GM12878 (cell line): ENCODE measurements at regions not wholly inside any gene's neighbourhood (a gene's known extent, or its start where the extent isn't known, plus 50 kb on each side); places are given as distances from the start of the nearest gene placed in this dataset.

Experiments used
- BCL11A ChIP-seq: IDR thresholded peaks from 2 replicates; pipeline ENCODE4 v1.6.1; 2011; ENCODE audit warnings: low read depth, low read length
- CREB1 ChIP-seq: IDR thresholded peaks from 2 replicates; pipeline ENCODE4 v1.6.1; 2012; ENCODE audit warnings: low read depth, mild to moderate bottlenecking, inconsistent platforms
- DPF2 ChIP-seq: fragments of 450-650 bp; IDR thresholded peaks from 2 replicates; pipeline ENCODE4 v1.6.1; 2017; ENCODE audit warnings: mild to moderate bottlenecking
- HDGF ChIP-seq: fragments of 450-650 bp; IDR thresholded peaks from 2 replicates; pipeline ENCODE4 v1.6.1; 2016; ENCODE audit warnings: antibody characterized with exemption
- KDM1A ChIP-seq: fragments of 200-600 bp; sonication (generic); IDR thresholded peaks from 2 replicates; pipeline ENCODE4 v1.6.1; 2016; ENCODE audit warnings: borderline replicate concordance
- MAX ChIP-seq: IDR thresholded peaks from 2 replicates; pipeline ENCODE4 v1.6.1; 2012; ENCODE audit warnings: low read depth, low read length, improper control_type of control experiment
- PAX5 ChIP-seq: IDR thresholded peaks from 2 replicates; pipeline ENCODE4 v1.6.1; 2011; ENCODE audit warnings: low read depth, low read length, borderline replicate concordance
- PKNOX1 ChIP-seq: fragments of 450-650 bp; IDR thresholded peaks from 2 replicates; pipeline ENCODE4 v1.6.1; 2016; ENCODE audit warnings: mild to moderate bottlenecking
- REST ChIP-seq: IDR thresholded peaks from 2 replicates; pipeline ENCODE4 v1.6.1; 2012; ENCODE audit warnings: mild to moderate bottlenecking, low read depth, low read length
- SMARCA5 ChIP-seq: fragments of 450-650 bp; IDR thresholded peaks from 2 replicates; pipeline ENCODE4 v1.6.1; 2017; ENCODE audit warnings: mild to moderate bottlenecking
- TBL1XR1 ChIP-seq: IDR thresholded peaks from 2 replicates; pipeline ENCODE4 v1.6.1; 2012; ENCODE audit warnings: low read depth, low read length, improper control_type of control experiment
- TCF12 ChIP-seq: IDR thresholded peaks from 2 replicates; pipeline ENCODE4 v1.6.1; 2011; ENCODE audit warnings: low read depth, mild to moderate bottlenecking, low read length
- WRNIP1 ChIP-seq: IDR thresholded peaks from 2 replicates; pipeline ENCODE4 v1.6.1; 2011; ENCODE audit warnings: low read depth, low read length, improper control_type of control experiment, borderline replicate concordance
- ZNF24 ChIP-seq: fragments of 450-650 bp; IDR thresholded peaks from 2 replicates; pipeline ENCODE4 v1.6.1; 2017; ENCODE audit warnings: antibody characterized with exemption, mild to moderate bottlenecking
- ZNF687 ChIP-seq: fragments of 450-650 bp; IDR thresholded peaks from 2 replicates; pipeline ENCODE4 v1.6.1; 2017; ENCODE audit warnings: mild to moderate bottlenecking, moderate library complexity
- ZSCAN29 ChIP-seq: fragments of 450-650 bp; IDR thresholded peaks from 2 replicates; pipeline ENCODE4 v1.6.1; 2017; ENCODE audit warnings: mild to moderate bottlenecking, moderate library complexity
- TF ChIP-seq, protein P1 (sequence below): IDR thresholded peaks from 2 replicates; pipeline ENCODE4 v1.6.1; 2011; ENCODE audit warnings: borderline replicate concordance, low read depth, mild to moderate bottlenecking, moderate library complexity, mixed read lengths, low read length; ENCODE audit not compliant: insufficient read depth; ENCODE audit errors: extremely low read length
- TF ChIP-seq, protein P2 (sequence below): fragments of 150-350 bp; IDR thresholded peaks from 2 replicates; pipeline ENCODE4 v1.6.1; 2016; ENCODE audit warnings: low read depth, low read length

DNA sequence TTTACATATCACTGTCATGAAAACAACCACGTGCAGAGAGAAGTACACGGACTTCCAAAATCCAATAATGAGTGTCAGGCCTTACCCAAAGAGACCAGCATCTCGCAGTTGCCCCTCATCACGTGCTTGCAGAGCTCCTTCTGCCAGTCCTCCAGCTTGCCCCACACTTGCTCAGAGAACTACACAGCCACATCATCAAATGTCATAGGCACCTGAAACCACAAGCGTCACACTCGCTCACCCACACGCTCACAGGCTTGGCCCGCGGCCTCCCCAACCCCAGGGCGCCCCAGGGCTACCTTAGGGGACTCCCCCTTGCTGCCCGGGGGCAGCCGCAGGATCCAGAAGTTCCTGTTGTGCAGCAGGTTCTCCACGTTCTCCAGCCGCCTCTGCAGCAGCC, 123.4 kb upstream of the ZNF746 start (continued):
- TF ChIP-seq REST (no peak), WRNIP1 (no peak), ZSCAN29 (no peak), DPF2 (peak; percentile 58; the same call in 1 of the 2 replicates), TCF12 (0 out of 2 replicates have a peak, but pooled peaks have one; percentile 15), HDGF (peak; percentile 46; the same call in 1 of the 2 replicates), ZNF24 (no peak), ZNF687 (no peak), KDM1A (no peak), CREB1 (peak; percentile 92), TBL1XR1 (peak; percentile 52; the same call in 1 of the 2 replicates), SMARCA5 (no peak), BCL11A (no peak), PKNOX1 (peak; percentile 50; the same call in 1 of the 2 replicates), PAX5 (peak; percentile 77), MAX (peak; percentile 27; the same call in 1 of the 2 replicates)
- TF ChIP-seq, protein P1, sequence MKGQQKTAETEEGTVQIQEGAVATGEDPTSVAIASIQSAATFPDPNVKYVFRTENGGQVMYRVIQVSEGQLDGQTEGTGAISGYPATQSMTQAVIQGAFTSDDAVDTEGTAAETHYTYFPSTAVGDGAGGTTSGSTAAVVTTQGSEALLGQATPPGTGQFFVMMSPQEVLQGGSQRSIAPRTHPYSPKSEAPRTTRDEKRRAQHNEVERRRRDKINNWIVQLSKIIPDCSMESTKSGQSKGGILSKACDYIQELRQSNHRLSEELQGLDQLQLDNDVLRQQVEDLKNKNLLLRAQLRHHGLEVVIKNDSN: peak; percentile 19
- TF ChIP-seq, protein P2, sequence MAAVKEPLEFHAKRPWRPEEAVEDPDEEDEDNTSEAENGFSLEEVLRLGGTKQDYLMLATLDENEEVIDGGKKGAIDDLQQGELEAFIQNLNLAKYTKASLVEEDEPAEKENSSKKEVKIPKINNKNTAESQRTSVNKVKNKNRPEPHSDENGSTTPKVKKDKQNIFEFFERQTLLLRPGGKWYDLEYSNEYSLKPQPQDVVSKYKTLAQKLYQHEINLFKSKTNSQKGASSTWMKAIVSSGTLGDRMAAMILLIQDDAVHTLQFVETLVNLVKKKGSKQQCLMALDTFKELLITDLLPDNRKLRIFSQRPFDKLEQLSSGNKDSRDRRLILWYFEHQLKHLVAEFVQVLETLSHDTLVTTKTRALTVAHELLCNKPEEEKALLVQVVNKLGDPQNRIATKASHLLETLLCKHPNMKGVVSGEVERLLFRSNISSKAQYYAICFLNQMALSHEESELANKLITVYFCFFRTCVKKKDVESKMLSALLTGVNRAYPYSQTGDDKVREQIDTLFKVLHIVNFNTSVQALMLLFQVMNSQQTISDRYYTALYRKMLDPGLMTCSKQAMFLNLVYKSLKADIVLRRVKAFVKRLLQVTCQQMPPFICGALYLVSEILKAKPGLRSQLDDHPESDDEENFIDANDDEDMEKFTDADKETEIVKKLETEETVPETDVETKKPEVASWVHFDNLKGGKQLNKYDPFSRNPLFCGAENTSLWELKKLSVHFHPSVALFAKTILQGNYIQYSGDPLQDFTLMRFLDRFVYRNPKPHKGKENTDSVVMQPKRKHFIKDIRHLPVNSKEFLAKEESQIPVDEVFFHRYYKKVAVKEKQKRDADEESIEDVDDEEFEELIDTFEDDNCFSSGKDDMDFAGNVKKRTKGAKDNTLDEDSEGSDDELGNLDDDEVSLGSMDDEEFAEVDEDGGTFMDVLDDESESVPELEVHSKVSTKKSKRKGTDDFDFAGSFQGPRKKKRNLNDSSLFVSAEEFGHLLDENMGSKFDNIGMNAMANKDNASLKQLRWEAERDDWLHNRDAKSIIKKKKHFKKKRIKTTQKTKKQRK: no peak
